NB4 (cell line): ENCODE measurements at regions not wholly inside any gene's neighbourhood (a gene's known extent, or its start where the extent isn't known, plus 50 kb on each side); places are given as distances from the start of the nearest gene placed in this dataset.

Experiments
- CTCF ChIP-seq: IDR thresholded peaks from one replicate; pipeline ENCODE4 v1.5.1; 2012; ENCODE audit warnings: low read depth, low read length
- MAX ChIP-seq: IDR thresholded peaks from 2 replicates; pipeline ENCODE4 v1.6.1; 2011; ENCODE audit warnings: low read depth, low read length
- POLR2A ChIP-seq: IDR thresholded peaks from 2 replicates; pipeline ENCODE4 v1.6.1; 2011; ENCODE audit warnings: mild to moderate bottlenecking; ENCODE audit not compliant: insufficient read length; ENCODE audit errors: extremely low read depth

GRCh38 chr10:29171717-29172116, 117.2 kb upstream of the LYZL1 start:
- TF ChIP-seq CTCF (no peak), POLR2A (no peak), MAX (no peak)
